Suprapubic skin (tissue), 4 donors: ENCODE measurements at regions not wholly inside any gene's neighbourhood (a gene's known extent, or its start where the extent isn't known, plus 50 kb on each side); places are given as distances from the start of the nearest gene placed in this dataset.
"Not testable (repeated sequence)": the region's sequence is repeated elsewhere in the genome, so short reads cannot be mapped to it uniquely, and the experiment has no call there.

ENCODE experiments used
- DNase-seq, 2 donors: peaks; one replicate each; pipeline ENCODE4 v3.0.0-alpha.2; 2019; ENCODE audit warnings: low spot score in 2 of 2
- H3K27ac ChIP-seq: fragments of 200-600 bp; sonication (generic); one replicate; pipeline ENCODE4 v1.5.1; 2019
- H3K27me3 ChIP-seq: fragments of 200-600 bp; sonication (generic); one replicate; pipeline ENCODE4 v1.5.1; 2019
- H3K36me3 ChIP-seq: fragments of 200-600 bp; sonication (generic); one replicate; pipeline ENCODE4 v1.5.1; 2019
- H3K4me1 ChIP-seq: fragments of 200-600 bp; sonication (generic); one replicate; pipeline ENCODE4 v1.5.1; 2019
- H3K4me3 ChIP-seq: fragments of 200-600 bp; sonication (generic); one replicate; pipeline ENCODE4 v1.5.1; 2019; ENCODE audit warnings: mild to moderate bottlenecking
- H3K9me3 ChIP-seq: fragments of 200-600 bp; sonication (generic); one replicate; pipeline ENCODE4 v1.5.1; 2019
- CTCF ChIP-seq, 2 donors: fragments of 200-600 bp in 1 of 2; fragments of 450-650 bp in 1 of 2; sonication (generic) in 1 of 2; IDR thresholded peaks; one replicate each; pipeline ENCODE4 v1.5.1; 2016 to 2019; ENCODE audit warnings: antibody characterized with exemption in 2 of 2, mild to moderate bottlenecking in 1 of 2, moderate library complexity in 1 of 2
- EP300 ChIP-seq: sonication (generic); formaldehyde crosslinking; IDR thresholded peaks from one replicate; pipeline ENCODE4 v1.6.1; 2017; ENCODE audit warnings: antibody characterized with exemption
- POLR2A ChIP-seq, 2 donors: fragments of 450-650 bp; IDR thresholded peaks; one replicate each; pipeline ENCODE4 v1.6.1; 2017; ENCODE audit warnings: antibody characterized with exemption in 2 of 2, mild to moderate bottlenecking in 2 of 2, moderate library complexity in 2 of 2
- POLR2AphosphoS5 ChIP-seq, 3 donors: sonication (generic); formaldehyde crosslinking; IDR thresholded peaks; one replicate each; pipeline ENCODE4 v1.6.1; 2017; ENCODE audit warnings: antibody characterized with exemption in 3 of 3
- WGBS: methylation state at CpG from one replicate; pipeline ENCODE4 v1.1.5; 2018; 5-methylcytosine and 5-hydroxymethylcytosine counted together

- no peak overlapping the region for H3K4me3 ChIP-seq
- TF ChIP-seq EP300, result no peak
- 85% methylated on average over 5 of the region's 5 CpGs for WGBS
- no peaks in the 10 kb centered on the region for H3K36me3 ChIP-seq
- H3K27ac ChIP-seq, result no peak overlapping the region
- H3K4me1 ChIP-seq, result no peaks in the 10 kb centered on the region
- H3K9me3 ChIP-seq, result no peaks in the 10 kb centered on the region
- no peak for DNase-seq
- no peaks in the 10 kb centered on the region for H3K27me3 ChIP-seq
Observed at GRCh38 chr7:25698451-25699113, 453.4 kb upstream of the NFE2L3 start.

GRCh38 chr7:25700141-25700540, 451.9 kb upstream of the NFE2L3 start:
- not testable (repeated sequence) for DNase-seq, H3K36me3 ChIP-seq, H3K4me1 ChIP-seq, H3K9me3 ChIP-seq, H3K27me3 ChIP-seq, H3K27ac ChIP-seq, H3K4me3 ChIP-seq
- 91% methylated on average over 7 of the region's 7 CpGs for WGBS

DNA sequence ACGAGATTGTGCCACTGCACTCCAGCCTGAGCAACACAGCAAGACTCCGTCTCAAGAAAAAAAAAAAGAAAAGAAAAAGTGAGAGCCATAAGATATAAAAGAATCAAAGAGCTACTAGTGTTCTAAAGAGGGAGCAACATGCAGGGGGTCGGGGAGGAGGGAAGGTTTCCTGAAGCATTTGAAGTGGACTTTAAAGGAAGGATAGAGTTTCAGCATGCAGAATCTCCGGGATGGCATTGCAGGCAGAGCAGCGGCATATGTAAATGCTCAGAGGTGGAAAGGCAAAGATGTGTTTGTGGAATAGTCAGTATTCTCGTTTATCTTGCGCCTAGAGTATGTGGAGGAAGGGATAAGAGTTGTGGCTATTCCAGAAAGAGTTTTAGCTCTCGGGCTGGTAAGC, 447.6 kb upstream of the NFE2L3 start:
- Histone ChIP-seq H3K4me3 (no peak overlapping the region), H3K36me3 (no peaks in the 10 kb centered on the region), H3K4me1 (no peaks in the 10 kb centered on the region), H3K27ac (no peak overlapping the region), H3K9me3 (no peaks in the 10 kb centered on the region), H3K27me3 (no peaks in the 10 kb centered on the region)
- TF ChIP-seq CTCF (IDR thresholded peaks at IDR 0.05) (no peak), POLR2A (IDR thresholded peaks at IDR 0.05) (no peak), EP300 (no peak)
- 94% methylated on average over 8 of the region's 8 CpGs for WGBS
- DNase-seq, result no peak

- H3K4me3 ChIP-seq, result no peak overlapping the region
- H3K36me3 ChIP-seq, result no peaks in the 10 kb centered on the region
- no peak overlapping the region for H3K27ac ChIP-seq
- no peaks in the 10 kb centered on the region for H3K27me3 ChIP-seq
- no peak for TF ChIP-seq POLR2A (IDR thresholded peaks at IDR 0.05)
- no peaks in the 10 kb centered on the region for H3K9me3 ChIP-seq
- WGBS, result 90% methylated on average over 5 of the region's 5 CpGs
- no peaks in the 10 kb centered on the region for H3K4me1 ChIP-seq
- no peak for DNase-seq
Observed at GRCh38 chr7:25706764-25707163, 445.2 kb upstream of the NFE2L3 start.

DNA sequence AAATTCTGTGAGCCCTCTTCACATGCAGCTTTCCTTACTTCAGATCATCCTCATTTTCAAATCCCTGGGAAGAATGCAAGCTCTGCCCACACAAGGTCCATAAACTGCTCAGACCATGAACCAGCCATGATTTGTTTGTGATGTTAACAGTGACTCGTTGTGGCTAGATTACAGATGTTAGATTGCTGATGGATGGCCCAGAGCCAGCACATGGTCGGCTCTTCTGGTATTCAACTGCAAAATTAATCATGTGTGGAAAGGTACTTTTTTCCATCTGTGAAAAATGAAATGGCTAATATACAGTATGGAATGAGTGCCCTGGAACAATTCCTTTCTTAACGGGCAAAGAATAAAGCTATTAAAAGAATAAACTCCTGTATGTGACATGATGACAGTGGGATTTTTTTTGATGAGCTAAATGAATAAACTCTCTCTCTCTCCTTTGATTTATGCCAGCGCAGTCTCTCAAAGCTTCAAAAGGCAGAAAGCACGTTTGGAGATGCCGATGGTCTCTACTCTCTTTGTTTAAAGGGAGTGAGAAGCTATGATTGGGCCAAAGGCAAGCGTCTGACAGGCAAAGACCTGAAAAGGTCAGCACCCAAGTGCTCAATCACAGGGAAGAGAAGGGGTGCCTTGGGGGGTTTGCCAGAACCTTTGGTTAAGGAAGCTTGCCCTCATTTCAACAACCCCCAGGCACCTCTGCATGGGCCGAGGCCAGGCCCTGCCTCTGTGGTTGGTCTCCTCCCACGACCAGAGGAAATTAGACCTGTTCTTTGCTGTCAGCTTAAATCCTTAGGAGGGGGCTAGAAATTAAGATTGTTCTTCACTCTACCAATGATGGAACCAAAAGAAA, 444.0 kb upstream of the NFE2L3 start:
- no peaks in the 10 kb centered on the region for H3K36me3 ChIP-seq
- DNase-seq, result no peak
- H3K4me3 ChIP-seq, result no peak overlapping the region
- no peak for TF ChIP-seq POLR2A (IDR thresholded peaks at IDR 0.05)
- TF ChIP-seq EP300, result no peak
- no peak for TF ChIP-seq CTCF (IDR thresholded peaks at IDR 0.05)
- TF ChIP-seq POLR2AphosphoS5 (IDR thresholded peaks at IDR 0.05), result no peak
- peaks cover 3% of the 10 kb centered on the region for H3K4me1 ChIP-seq
- WGBS, result 55% methylated on average over 9 of the region's 9 CpGs
- H3K27ac ChIP-seq, result no peak overlapping the region
- H3K27me3 ChIP-seq, result no peaks in the 10 kb centered on the region
- no peaks in the 10 kb centered on the region for H3K9me3 ChIP-seq

DNA sequence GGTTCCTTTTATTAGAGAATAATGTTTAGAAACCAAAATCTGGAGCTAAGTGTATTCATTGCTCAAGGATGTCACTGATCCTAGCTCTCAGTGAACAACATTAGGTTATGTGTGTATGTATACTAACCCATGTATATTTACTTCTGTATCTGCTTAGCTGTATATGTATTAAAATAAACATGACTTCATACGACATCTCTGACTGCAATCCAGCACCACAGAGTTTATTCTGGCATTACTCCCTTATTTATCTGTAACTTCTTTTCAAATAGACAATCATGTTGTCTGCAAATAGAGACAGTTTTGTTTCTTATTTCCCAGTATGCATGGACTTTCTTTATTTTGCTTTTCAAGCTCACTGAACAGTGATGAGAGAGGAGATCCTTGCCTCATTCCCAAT, 441.0 kb upstream of the NFE2L3 start:
- H3K36me3 ChIP-seq, result no peaks in the 10 kb centered on the region
- H3K9me3 ChIP-seq, result no peaks in the 10 kb centered on the region
- H3K27ac ChIP-seq, result no peak overlapping the region
- TF ChIP-seq POLR2A (IDR thresholded peaks at IDR 0.05), result no peak
- TF ChIP-seq POLR2AphosphoS5 (IDR thresholded peaks at IDR 0.05), result no peak
- TF ChIP-seq EP300, result no peak
- no peak for TF ChIP-seq CTCF (IDR thresholded peaks at IDR 0.05)
- 69% methylated on average over 1 of the region's 1 CpG for WGBS
- DNase-seq, result no peak
- H3K4me1 ChIP-seq, result peaks cover 3% of the 10 kb centered on the region
- no peaks in the 10 kb centered on the region for H3K27me3 ChIP-seq
- H3K4me3 ChIP-seq, result no peak overlapping the region
